T-helper 9 cell (primary cell): ENCODE measurements at regions not wholly inside any gene's neighbourhood (a gene's known extent, or its start where the extent isn't known, plus 50 kb on each side); places are given as distances from the start of the nearest gene placed in this dataset.
"Not testable (repeated sequence)": the region's sequence is repeated elsewhere in the genome, so short reads cannot be mapped to it uniquely, and the experiment has no call there.

Source experiments
- DNase-seq: peaks from one replicate; pipeline ENCODE4 v3.0.0-alpha.2; 2020

DNA sequence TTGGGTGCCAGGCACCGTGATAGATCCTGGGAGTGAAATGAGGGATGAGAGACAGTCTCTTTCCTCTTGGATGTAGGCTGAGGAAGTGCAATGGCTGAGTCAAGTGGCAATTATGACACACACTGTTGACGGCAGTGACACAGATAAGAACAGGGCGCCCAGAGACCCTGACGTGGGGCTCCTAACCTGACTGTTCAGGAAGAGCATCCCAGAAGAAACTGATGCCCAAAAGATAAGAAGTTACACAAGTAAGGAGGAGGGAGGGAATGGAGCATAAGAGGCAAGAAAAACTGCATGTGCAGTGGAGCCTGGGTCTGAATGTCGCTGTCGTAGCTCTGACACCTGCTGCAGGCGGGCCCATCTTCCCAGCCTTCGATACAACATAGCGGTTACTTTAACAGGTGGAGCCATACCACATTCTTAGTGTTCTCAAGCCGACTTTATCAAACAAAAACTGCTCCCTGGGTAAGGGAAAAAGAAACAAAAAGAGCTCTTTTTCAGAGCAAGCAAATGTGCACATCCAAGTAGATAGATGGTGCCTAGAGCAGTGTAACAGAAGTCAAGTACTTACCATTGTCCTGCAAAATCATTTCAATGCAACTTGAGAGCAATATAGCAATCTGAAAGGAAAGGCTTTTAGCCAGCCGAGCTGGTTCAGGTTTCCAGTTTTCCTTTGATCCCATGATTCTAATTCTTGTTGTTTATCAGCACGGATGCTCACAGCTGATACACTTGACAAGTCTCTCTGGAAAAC lies 463.9 kb upstream of the JARID2 start:
- DNase-seq = no peak

DNA sequence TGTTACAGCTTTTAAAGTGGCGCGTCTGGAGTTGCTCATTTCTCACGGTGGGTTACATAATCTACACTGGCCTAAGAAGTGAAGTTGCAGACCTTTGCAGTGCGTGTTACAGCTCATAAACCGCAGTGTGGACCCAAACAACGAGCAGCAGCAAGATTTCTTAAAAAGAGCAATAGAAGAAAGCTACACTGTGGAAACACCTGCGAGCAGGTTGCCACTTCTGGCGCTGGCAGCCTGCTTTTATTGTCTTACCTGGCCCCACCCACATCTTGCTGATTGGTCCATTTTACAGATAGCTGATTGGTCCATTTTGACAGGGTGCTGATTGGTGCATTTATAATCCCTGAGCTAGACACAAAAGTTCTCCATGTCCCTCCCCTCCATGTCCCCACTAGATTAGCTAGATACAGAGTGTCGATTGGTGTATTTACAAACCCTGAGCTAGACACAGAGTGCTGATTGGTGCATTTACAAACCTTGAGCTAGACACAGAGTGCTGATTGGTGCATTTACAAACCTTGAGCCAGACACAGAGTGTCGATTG lies 462.9 kb upstream of the JARID2 start:
- DNase-seq = not testable (repeated sequence)

DNA sequence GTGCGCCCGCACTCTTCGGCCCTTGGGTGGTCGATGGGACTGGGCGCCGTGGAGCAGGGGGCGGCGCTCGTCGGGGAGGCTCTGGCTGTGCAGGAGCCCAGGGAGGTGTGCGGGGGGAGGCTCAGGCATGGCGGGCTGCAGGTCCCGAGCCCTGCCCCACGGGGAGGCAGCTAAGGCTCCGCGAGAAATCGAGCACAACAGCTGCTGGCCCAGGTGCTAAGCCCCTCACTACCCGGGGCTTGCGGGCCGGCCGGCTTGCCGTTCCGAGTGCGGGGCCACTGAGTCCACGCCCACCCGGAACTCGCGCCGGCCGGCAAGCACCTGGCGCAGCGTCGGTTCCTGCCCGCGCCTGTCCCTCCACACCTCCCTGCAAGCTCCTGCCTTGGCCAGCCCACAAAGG lies 462.3 kb upstream of the JARID2 start:
- DNase-seq = no peak

DNA sequence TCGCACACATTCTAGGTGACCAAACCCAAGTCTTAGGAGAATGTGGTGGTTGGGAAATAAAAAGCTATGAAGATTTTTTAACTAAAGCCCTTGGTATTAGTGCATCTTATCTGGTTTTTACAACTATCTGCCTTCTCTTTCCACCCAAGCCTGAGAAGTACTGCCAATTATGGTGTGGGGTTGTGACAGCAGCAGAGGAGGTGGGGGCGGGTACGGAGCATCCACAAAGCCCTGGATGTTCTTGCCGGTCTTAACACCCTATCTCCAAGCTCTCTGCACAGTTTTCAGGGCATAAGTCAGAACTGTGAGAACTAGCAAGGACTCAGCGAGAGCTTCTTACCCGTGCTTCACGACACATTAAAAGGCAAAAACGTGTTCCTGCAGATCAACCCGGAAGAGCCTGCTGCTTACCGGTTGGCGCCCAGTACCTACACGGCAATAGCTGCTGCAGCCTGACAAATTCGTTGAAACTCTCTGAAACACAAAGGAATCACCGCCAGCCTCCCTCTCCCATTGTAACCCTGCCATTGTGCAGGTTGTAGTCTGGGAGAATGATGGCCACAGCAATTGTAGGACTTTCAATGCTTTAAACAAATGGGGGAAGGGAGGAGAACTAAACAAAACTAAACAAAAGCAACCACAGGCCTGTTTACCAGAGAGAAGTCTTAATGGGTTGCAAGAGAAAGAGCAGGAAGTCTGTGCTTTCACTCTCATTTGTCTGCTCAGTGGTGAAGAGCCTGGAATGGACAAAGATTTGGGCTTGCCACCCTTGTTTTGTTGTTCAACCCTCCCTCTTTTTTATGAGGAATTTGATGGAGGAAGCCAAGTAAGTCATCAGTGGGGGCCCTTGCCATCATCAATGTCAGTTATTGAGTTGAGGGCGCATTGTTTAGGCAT lies 461.0 kb upstream of the JARID2 start:
- no peak for DNase-seq

DNA sequence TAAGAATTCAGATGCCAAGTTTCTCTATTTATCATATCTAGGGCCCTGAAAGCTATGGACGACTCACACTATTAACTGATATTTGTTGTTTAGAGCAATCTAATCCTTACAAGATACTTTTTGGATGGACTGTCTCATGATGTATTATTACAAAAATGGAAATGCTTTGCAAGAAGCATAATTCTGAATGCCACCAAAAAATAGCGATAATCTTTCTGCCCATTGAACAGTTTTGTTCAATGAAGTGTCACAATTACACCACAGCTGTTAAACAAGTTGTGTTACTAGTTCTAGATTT lies 460.4 kb upstream of the JARID2 start:
- DNase-seq = no peak

DNA sequence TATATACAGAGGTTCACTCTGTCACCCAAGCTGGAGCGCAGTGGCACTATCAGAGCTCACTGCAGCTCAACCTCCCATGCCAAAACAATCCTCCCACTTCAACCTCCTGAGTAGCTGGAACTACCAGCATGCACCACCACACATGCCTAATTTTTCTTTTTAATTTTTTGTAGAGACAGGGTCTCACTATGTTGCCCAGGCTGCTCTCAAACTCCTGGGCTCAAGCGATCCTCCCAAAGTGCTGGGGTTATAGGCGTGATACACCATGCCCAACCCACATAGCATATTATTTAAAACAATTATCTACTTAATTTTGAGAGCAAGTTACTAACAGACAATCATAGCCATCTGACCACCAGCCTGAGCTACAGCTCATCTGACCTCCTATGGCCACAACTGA lies 459.9 kb upstream of the JARID2 start:
- DNase-seq = no peak

DNA sequence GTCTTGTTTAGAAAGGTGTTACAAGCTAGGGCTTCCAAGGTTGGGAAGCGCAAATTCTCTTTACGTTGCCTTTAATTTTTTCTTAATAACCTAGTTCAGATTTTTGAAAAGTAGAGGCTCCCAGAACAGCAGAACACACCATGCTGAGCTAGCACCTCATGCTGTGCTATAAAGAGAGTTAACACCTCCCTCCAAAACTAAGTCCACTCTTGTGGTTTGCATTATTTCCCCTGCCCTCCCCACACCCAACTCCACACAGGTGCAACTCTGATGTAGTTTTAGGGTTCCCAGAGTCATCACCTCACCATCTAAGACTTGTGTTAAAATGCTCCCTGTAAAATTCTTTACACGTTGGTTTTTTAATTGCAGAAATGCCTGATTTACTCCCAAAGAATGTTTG lies 459.4 kb upstream of the JARID2 start:
- DNase-seq = no peak

DNA sequence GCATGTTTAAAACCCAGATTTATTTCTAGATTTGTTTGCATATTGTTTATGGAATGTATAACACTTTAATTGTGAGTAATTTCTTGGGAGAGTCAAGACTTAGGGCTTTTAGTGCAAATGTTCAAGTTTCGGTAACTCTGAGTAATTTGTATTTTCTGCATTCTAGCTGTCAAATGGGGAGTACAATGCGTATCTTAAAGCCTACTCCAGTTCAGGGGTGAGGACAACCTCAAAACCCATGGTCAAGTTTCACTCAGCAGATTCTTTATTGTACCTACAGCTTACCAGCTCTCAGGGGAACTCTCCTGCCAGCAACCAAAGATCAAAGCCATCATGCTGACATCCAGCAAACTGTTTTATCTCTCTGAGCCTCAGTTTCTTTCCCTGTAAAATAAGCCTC lies 458.6 kb upstream of the JARID2 start:
- DNase-seq = no peak

DNA sequence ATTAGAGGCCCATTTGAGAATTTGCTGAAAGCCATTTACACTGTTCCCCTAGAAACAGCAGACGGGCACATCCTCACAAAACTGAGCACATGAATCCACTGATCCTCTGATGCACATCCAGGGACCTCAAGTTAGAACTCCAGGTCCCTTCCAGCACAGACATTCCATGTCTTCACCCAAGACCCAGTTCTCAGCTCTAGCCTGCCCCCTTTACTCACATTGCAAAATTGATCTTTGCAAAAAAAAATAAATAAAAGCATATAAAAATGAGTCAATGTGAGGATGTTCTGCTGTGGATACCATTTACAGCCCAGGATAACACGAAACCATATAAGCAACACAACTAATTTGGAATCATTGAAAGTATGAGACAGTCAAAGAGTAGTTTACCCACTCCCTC lies 458.2 kb upstream of the JARID2 start:
- DNase-seq = no peak

DNA sequence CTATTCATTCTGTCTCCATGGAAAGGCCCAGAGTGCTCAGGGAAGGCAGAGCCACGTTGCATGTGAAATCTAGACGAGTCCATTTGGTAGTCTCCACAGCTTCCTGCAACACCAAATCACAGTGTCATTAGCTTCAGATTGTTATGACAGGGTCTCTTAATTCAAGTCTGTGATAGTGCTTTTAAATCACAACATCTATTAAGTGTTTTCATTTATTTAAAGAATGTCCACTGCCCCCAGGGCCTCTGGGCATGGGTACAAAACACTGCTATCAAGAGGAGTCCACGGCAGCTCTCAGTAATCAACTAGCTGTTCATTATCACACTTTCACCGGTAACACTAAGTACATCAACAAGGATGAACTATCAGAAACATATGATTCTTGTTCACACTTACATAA lies 455.9 kb upstream of the JARID2 start:
- DNase-seq = no peak

DNA sequence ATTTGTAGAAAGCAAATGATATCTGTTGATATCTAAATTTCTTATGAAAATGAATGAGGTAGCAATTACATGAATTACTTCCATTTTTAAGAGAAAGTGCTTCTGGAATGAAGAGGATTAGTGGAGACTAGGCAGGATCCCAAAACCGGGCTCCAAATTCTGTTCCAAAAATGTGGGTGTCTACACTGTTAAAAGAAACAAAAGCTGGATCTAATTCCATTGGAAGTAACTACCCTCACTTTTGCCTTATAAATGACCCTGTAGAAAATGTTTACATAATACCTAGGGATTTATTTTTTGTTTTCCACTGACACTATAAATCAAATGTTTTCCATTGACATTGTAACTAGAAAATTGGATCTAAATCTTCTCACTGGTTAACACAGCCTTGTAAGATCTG lies 454.9 kb upstream of the JARID2 start:
- no peak for DNase-seq

DNA sequence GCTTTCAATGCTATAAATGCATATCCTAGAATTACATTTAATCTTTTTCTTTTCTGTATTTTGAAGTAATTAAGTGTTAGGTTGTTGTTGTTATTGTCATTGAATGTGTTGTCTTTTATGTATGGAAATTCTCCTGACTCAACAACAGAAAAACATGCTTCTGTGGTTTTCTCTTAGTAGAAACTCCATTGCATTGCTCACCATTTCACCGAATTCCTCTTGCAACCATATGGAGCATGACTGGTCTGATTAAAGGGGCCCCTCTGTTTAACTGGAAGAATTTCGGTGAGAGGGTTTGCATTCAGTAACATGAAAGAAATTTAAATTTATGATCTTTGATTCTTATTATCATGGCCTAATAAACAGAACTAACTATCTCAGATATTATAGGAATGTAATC lies 454.3 kb upstream of the JARID2 start:
- no peak for DNase-seq

DNA sequence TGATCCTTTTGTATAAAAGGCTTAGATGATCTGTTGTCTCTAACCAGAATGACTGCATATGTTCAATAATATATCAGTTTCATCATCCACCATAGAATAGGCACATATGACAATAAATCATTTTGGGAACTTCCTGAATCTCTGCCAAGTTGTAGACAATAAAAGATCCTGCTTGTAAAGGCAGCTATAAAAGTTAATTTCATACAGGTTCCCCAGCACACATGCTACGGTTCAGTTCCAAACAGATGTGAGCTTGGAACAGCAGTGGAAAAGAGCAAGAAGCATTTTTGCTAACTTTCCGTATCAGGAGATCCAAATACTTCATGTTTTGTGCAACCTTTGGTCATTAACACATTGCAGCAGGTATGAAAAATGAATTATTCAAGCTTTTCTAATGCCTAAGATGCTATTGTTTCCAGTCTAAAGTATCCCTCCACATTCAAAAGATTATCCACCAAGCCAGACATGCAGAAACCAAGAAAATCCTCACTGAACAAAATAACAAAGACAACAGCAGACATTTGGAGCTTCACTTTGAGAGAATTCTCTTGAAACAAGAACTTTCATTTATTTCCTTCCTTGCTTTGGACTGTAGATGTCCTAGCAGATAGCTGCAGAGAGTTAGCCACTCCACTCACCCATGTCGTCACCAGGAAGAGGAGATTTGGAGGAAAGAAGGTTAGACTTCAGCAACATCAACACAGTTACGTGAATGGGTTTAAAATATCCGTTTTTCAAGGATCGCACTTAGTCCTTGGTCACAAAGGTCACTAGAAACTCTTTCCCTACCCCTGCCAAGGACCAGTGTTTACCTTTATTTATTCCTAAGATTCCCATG lies 453.5 kb upstream of the JARID2 start:
- no peak for DNase-seq

DNA sequence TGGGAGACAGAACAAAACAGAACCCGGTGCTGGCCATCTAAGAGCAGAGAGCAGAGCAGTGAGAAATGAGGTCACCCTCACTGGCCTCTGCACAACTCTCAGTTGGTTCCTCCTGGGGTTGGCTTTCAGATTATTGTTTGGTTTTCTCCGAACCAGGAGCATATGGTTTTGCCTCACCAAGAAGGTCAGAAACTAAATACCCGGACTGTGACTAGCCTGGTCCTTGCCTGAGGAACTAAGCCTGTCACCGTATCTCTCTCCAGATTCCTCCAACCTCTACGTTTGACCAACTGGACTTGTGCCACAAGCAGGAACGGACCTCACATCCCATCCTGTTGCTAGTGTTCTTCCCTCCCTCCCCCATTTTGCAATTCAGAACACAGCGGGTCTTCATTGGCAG lies 450.4 kb upstream of the JARID2 start:
- DNase-seq = no peak

DNA sequence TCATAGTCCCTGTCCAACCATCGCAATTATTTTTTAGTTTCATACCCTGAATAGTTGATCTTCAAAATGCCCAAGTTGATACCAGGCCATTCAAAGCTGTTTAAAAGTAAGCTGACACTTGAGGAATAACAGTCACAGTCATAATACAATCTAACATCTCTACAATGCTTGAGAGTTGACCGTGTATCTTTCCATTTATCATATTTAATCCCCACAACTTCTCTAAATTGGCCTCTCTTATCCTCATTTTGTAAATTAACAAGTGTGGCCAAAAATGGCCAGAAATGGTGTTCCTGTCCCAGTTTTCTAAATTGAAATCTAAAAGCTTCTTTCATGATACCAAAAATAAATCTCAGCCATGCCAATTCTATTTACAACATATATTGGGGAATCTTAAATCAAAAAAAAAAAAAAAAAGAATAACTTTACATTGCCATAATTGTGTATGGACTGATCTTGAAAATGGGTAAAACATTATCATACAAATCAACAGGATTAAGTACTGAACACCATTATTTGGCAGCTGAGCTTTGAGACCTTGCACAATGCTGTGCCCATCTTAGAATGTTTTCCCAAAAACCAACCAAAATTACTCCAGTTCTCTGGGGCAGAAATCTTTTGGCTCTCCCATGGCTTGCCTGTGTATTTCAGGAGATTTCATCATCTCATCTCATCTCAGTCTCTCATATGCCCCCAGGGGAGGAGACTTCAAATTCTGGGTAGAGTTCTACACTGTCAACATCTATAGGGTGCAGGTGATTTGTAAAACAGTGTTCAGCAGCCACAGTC lies 448.7 kb upstream of the JARID2 start:
- DNase-seq = no peak

DNA sequence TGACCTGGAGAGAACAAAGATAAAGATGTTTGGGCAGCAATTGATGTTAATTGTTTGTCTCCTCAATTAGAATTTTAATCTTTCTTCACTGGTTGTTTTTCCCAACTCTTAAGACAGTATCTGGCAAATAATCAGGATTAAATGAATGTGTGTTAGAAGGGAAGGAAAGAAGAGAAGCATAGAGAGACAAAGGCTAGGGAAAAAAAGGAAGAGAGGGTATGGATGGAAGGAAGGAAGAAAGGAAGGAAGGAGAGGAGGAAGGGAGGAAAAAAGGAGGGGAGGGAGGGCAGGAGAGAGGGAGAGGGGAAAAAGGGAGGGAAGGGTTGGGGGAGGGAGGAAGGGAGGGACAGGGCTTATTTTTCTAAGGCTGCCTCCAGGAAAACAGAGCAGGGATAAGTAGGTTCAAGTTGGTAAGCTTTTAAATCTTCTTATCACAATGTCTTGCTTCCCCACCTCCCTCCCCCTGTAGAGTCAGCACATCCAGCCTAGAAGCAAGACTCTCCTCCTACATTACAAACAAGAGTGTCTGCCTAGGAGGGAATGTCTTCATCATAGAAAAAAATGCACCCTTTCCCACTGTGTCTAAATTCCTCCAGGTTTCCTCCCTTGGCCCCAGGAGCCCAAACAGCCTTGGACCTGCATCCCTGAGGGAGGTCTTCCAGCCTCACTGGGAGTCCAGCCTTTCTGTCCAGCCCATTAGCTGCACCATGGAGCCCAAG lies 447.8 kb upstream of the JARID2 start:
- DNase-seq = no peak

DNA sequence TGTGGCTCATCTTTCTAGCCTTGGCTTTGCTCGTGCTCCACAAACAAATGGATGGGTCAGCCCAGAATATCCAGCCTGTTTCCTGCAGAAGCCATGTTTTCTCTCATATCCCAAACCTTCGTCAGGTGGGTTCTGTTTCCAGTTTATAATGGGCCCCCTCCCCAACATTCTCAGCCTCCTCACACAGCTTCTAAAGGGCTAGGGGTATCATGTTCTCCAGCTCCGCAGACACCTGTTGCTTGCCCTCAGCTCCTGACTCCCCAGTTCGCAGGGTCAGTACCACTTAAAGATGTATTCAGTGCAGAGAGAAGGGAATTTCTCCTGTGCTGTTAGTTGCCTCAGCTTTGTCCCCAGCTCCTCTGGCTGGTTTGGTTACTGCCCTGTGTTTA lies 447.3 kb upstream of the JARID2 start:
- DNase-seq = no peak

DNA sequence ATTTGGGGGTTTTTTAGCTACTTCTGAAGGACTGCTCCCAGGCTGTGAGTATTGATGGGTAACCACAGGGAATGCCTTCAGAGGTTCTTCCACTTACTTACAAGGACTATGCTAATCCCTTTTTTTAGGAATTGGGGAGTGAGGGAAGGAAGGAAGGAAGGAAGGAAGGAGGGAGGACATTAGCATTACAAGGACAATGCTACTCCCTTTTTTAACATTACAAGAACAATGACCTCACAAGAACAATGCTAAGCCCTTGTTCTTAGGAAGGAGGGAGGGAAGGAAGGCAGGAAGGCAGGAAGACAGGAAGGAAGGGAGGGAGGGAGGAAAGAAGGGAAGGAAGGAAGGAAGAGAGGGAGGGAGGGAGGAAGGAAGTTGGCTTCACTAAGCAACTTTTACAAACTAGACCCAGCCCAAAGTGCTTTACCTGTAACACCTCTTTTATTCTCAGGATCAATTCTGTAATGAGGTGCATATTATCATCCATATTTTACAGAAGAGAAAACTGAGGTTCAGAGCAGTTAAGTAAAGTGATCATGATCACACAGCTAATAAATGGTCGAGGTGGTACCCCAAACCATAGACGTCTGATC lies 446.8 kb upstream of the JARID2 start:
- DNase-seq = no peak

DNA sequence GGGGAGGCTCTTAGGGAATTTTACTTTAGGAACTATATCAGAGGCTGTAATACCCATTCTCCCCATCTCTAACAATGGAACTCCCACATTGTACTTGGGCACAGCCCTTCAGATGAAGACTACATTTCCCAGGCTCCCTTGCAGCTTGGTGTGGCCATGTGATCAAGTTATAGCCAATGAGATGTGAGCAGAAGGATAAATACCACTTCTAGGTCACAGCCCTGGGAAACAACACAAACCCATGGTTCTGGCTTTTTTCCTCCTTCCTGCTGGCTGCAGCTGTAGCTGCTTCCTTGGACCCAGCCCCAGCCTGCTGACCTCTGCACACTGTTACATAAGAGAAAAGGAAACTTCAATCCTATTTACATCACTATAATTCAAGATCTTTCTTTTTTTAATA lies 445.9 kb upstream of the JARID2 start:
- no peak for DNase-seq

DNA sequence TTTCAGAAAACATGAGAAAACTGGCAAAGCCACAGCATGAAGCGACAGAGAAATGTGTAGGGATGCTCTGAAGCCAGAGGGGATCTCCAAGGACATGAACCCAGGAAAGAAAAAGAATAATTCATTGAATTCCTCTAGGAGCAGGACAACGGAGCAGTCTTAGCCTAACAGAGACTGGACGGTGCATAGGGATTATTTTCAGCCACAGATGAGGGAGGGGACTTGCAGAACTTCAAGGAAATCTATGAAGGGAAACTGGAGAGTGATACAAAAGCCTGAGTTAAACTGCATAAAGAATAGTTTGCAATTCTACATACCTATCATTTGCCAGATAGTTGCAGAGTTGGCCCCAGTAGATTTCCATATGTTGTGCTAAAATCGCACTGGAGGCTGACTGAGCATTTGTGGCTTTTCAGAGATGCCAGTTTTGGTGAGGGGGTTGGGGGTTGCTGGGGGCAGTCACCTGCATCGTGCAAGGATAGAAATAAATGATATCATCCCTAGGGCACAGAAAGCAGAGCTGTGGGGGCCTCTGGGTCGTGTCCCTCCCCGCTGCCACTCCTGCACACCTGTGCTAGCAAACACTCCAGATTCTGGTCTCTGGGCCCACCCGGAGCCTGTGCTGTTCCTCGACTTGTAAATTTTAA lies 443.2 kb upstream of the JARID2 start:
- DNase-seq = no peak
